SH-SY5Y (cell line): ENCODE measurements at regions not wholly inside any gene's neighbourhood (a gene's known extent, or its start where the extent isn't known, plus 50 kb on each side); places are given as distances from the start of the nearest gene placed in this dataset.

Experiments
- GATA2 ChIP-seq: IDR thresholded peaks from 2 replicates; pipeline ENCODE4 v1.6.1; 2011; ENCODE audit warnings: mild to moderate bottlenecking, low read depth, low read length
- GATA3 ChIP-seq: IDR thresholded peaks from 2 replicates; pipeline ENCODE4 v1.6.1; 2011; ENCODE audit warnings: low read depth, mild to moderate bottlenecking, low read length, moderate library complexity

DNA sequence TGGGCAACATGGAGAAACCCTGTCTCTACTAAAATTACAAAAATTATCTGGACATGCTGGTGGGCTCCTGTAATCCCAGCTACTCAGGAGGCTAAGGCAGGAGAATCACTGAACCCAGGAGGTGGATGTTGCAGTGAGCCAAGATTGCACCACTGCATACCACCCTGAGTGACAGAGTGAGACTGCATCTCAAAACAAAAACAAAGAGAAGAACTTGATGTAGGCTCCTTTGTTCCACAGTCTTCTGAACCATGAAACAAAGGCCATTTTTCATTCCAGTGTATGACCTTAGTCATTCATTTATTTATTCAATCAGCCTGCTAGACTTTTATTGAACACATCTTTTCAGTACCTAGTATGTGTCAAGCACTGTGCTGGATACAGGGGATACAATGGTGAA is 369.6 kb downstream of the FAT3 start:
- TF ChIP-seq GATA3: no peak
- TF ChIP-seq GATA2: no peak
